RCC 7860 (cell line): ENCODE measurements at regions not wholly inside any gene's neighbourhood (a gene's known extent, or its start where the extent isn't known, plus 50 kb on each side); places are given as distances from the start of the nearest gene placed in this dataset.

ENCODE experiments used
- DNase-seq: peaks from one replicate; pipeline ENCODE4 v3.0.0-alpha.2; 2015; ENCODE audit warnings: low spot score
- FAIRE-seq: peaks from 2 replicates; lab custom pipeline; 2012; peaks lifted over from hg19 to GRCh38; lab: Jason Lieb, UNC

GRCh38 chr10:120701381-120701780, 149.8 kb upstream of the WDR11 start:
- FAIRE-seq (no peak), DNase-seq (no peak)

GRCh38 chr10:120702032-120702431, 149.1 kb upstream of the WDR11 start:
- FAIRE-seq (no peak), DNase-seq (no peak)

- FAIRE-seq (no peak), DNase-seq (no peak)
Measured at GRCh38 chr10:120705309-120705708, 145.9 kb upstream of the WDR11 start.

- DNase-seq (no peak), FAIRE-seq (no peak)
Measured at GRCh38 chr10:120710076-120710475, 141.1 kb upstream of the WDR11 start.

DNA sequence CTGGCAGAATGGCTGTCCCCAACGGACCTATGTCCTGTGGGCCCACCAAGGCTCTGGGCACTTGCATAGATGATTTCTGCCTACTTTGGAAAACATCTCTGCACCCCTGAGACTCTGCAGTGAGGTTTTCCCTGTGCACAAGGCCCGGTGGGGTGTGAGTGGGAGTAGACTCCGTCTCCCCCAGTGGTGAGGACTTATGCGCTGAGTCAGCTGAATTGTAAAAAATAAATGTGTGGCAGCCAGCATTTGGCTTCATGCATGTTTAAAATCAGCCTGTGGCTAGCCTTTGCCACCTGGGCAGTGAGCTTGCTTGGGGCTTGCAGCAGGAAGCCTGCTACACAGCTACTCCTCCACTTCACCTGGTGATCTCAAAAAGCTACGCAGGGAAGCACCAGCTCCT, 139.3 kb upstream of the WDR11 start:
- DNase-seq = no peak
- no peak for FAIRE-seq

- FAIRE-seq = no peak
- DNase-seq = no peak
Measured at GRCh38 chr10:120713573-120714205, 137.5 kb upstream of the WDR11 start.

GRCh38 chr10:120715171-120715570, 136.0 kb upstream of the WDR11 start:
- FAIRE-seq (no peak), DNase-seq (no peak)

DNA sequence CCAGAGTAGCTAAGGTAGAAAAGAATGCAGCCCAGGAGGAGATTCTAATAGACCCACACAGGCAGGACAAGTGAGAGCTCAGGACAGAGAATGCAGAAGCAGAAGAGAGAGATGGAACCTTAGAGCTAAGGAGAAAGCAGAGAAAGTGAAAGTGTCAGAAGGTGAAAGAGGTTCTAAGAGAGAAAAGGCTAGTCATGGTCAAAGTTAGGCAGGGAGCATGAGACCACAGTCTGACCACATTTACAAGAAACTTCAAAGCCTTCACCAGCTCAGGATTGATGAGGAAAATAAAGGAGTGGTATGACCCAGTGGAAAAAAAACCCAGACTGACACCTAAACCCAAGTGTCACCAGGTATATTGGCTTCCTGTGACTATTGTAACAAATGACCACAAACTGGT, 131.8 kb upstream of the WDR11 start:
- DNase-seq = no peak
- FAIRE-seq = no peak

DNA sequence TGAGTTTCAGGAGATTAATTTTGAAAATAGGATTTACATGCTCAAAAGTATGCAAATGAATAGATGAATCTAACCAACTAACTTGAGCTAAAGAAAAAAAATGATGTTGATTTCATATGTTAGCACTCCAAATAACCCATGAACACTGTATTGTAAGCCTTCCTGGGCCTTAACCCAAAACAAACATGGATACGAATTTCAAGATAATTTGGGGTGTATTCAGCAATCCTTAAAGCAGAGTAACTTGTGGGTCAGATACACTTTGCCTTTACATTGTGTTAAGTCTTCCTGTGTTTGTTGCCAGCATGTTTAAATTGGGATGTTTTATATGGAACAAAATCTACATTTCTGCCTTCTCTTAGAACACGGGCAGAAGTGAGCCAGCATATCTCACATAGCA, 124.2 kb upstream of the WDR11 start:
- DNase-seq = no peak
- no peak for FAIRE-seq

GRCh38 chr10:120729547-120729946, 121.6 kb upstream of the WDR11 start:
- no peak for FAIRE-seq
- DNase-seq = no peak

GRCh38 chr10:120732067-120732466, 119.1 kb upstream of the WDR11 start:
- FAIRE-seq = no peak
- DNase-seq = no peak

GRCh38 chr10:120732643-120733313, 118.4 kb upstream of the WDR11 start:
- DNase-seq (no peak), FAIRE-seq (no peak)

DNA sequence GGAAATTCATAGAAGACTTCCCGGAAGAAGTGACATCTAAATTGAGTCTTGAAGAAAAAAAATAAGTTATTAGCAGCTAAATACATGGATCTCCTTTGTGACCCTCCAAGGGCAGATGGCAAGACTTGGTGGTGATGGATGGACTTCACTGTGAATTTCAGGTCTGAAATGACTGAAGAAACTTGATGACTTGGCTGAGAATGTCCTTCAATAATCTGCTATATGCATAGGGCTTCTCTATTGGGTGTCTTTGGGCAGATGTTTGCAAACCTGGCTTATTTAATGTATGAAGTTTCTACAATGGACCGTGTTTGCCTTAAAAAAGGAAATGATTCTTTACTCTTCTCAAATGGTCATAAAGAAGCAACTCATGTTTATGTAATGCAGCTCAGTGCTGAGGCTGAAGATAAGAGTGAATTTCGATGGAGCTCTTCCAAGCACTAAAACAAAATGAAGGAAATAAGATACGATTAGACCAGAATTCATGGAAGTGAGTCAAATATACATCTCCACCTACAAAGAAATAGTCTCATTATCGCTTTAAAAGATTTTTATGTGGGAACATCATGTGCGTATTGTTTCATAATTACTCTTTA, 116.6 kb upstream of the WDR11 start:
- DNase-seq = no peak

DNA sequence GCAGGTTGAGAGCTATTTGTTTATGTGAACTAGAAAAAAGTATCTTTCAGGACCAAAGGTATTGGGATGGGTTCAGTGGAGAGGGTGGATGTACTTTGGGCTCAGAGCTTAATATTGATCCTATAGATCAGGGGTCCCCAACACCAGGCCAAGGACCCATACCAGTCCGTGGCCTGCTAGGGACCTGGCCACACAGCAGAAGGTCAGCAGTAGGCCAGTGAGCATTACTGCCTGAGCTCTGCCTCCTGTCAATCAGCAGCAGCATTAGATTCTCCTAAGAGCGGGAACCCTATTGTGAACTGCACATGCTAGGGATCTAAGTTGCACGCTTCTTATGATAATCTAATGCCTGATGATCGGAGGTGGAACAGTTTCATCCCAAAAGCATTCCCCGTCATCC, 115.8 kb upstream of the WDR11 start:
- FAIRE-seq = no peak
- no peak for DNase-seq

More for the DNA sequence above, 116.6 kb upstream of the WDR11 start:
- no peak for FAIRE-seq

- FAIRE-seq = peak; percentile 75
- peak; percentile 39 for DNase-seq
Measured at GRCh38 chr10:120735773-120736371, 115.3 kb upstream of the WDR11 start.

- FAIRE-seq (no peak), DNase-seq (no peak)
Measured at GRCh38 chr10:120736377-120736776, 114.8 kb upstream of the WDR11 start.

- no peak for DNase-seq
- FAIRE-seq = no peak
Measured at GRCh38 chr10:120738658-120739057, 112.5 kb upstream of the WDR11 start.

- FAIRE-seq (no peak), DNase-seq (no peak)
Measured at GRCh38 chr10:120741396-120741795, 109.8 kb upstream of the WDR11 start.

DNA sequence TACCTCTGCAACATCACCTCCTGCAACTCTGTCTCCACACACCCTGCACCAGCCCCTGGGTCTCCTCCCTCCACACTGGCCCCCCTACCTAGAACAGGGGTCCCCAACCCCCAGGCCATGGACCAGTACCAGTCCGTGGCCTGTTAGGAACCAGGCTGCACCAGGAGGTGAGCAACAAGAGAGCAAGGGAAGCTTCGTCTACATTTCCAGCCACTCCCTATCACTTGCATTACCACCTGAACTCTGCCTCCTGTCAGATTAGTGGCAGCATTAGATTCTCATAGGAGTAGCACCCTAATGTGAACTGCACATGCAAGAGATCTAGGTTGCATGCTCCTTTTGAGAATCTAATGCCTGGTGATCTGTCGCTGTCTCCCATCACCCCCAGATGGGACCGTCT, 108.8 kb upstream of the WDR11 start:
- FAIRE-seq = no peak

GRCh38 chr10:120744040-120744439, 107.1 kb upstream of the WDR11 start:
- no peak for FAIRE-seq
- no peak for DNase-seq

More for the DNA sequence above, 108.8 kb upstream of the WDR11 start:
- DNase-seq = no peak

DNA sequence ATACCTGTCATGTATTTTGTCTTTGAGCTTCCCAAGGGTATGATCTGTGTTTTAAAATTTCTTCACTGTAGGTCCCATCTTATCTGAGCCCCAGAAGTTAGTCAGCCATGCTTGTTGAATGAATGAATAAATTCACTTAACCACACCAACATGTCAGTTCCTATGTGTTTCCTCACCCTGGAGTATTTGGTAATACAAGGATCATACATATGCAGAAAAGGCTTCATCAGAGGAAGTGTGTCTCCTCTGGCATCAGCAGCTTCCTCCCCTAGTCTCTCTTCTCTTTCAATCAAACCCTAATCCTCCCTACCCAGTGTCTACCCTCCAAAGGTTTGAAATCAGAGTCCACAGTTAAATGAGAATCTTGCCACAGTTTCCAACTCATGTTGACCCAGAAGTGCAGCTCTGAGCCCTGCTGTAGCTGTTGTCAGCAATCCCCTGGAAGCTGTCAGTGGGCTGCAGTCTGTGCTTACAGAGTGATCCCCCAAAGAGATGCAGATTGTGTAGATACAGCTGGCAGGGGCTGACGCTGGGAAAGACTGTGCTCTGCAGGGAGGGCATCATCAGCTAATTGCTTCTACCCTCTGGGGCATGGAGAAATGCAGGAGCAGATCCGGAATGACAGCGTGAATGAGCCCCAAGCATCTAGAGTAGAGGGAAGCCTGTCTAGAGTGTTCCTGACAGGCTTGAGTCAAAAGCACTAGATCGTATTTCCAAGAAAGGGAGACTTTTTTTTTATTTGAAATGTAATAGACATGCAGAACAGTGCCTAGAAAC, 105.0 kb upstream of the WDR11 start:
- no peak for FAIRE-seq
- DNase-seq = no peak
